GM12873 (cell line): ENCODE measurements at regions not wholly inside any gene's neighbourhood (a gene's known extent, or its start where the extent isn't known, plus 50 kb on each side); places are given as distances from the start of the nearest gene placed in this dataset.

Source experiments
- CTCF ChIP-seq: IDR thresholded peaks from 2 replicates; pipeline ENCODE4 v1.5.1; 2012; ENCODE audit warnings: low read depth, mild to moderate bottlenecking, moderate library complexity, low read length, control low read depth; ENCODE audit not compliant: insufficient read depth; ENCODE audit errors: missing control alignments

GRCh38 chr2:223475901-223476300, 126.3 kb downstream of the SCG2 start:
- no peak for TF ChIP-seq CTCF

GRCh38 chr2:223477318-223477717, 124.8 kb downstream of the SCG2 start:
- no peak for TF ChIP-seq CTCF

GRCh38 chr2:223481486-223481885, 120.7 kb downstream of the SCG2 start:
- TF ChIP-seq CTCF: no peak

GRCh38 chr2:223486751-223487150, 115.4 kb downstream of the SCG2 start:
- TF ChIP-seq CTCF: no peak

GRCh38 chr2:223487214-223487846, 114.8 kb downstream of the SCG2 start:
- no peak for TF ChIP-seq CTCF

DNA sequence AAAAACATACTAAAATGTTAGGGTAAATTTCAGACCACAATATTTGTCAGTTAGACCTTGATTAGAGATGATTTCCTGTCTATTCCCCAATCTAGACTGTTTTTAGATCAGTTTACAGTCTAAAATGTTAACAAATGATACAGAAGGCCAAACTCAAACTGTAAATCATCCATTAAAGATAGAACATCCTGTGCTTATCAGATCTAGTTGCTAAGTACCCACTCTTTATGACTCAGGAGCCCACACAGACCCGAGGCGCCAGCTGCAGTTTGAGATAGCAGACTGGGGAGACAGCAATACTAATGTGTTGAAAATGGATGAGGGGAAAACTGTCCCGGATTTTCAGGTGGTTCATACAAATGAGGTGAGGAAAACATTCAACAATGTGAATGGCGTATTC, 113.3 kb downstream of the SCG2 start:
- TF ChIP-seq CTCF: no peak

DNA sequence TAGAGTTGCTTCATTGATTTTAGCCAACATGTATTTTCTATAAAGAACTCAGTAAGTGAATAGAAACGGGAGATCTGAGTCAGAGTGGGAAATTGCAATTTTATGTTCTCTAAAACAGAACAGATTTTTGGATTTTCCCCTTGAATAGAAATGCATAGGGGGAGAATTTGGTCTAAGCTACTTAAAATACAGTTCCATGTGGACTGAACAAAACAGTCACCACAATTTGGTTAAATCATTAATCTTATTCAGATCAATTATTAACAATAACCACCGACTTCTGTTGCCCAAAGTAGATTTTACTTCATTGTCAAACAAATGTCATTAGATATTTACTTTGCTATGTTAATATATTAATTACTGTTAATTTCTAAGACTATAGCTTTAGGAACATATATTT, 107.7 kb downstream of the SCG2 start:
- no peak for TF ChIP-seq CTCF
